Tibial artery (tissue), 4 donors: ENCODE measurements at regions not wholly inside any gene's neighbourhood (a gene's known extent, or its start where the extent isn't known, plus 50 kb on each side); places are given as distances from the start of the nearest gene placed in this dataset.

Experiments
- DNase-seq, 2 donors: peaks; one replicate each; pipeline ENCODE4 v3.0.0-alpha.2; 2019
- H3K27ac ChIP-seq, 2 donors: fragments of 200-600 bp; sonication (generic) in 1 of 2; 1 replicate in 1 of 2; 2 replicates in 1 of 2; pipeline ENCODE4 v1.5.1; 2018 to 2019; ENCODE audit warnings: mild to moderate bottlenecking in 1 of 2
- H3K27me3 ChIP-seq, 2 donors: fragments of 200-600 bp; sonication (generic) in 1 of 2; one replicate each; pipeline versions ENCODE4 v1.5.1 to v1.6.0; 2016 to 2019
- H3K36me3 ChIP-seq, 3 donors: fragments of 200-600 bp; sonication (generic) in 2 of 3; one replicate each; pipeline ENCODE4 v1.5.1; 2016 to 2019; ENCODE audit warnings: mild to moderate bottlenecking in 2 of 3
- H3K4me1 ChIP-seq, 4 donors: fragments of 200-600 bp; sonication (generic) in 2 of 4; 1 replicate in 3 of 4; 2 replicates in 1 of 4; pipeline ENCODE4 v1.5.1; 2016 to 2019
- H3K4me3 ChIP-seq, 2 donors: fragments of 200-600 bp; sonication (generic) in 1 of 2; 1 replicate in 1 of 2; 2 replicates in 1 of 2; pipeline ENCODE4 v1.5.1; 2018 to 2019; ENCODE audit warnings: mild to moderate bottlenecking in 2 of 2
- H3K9me3 ChIP-seq, 3 donors: fragments of 200-600 bp; sonication (generic) in 1 of 3; one replicate each; pipeline ENCODE4 v1.5.1; 2016 to 2019
- CTCF ChIP-seq, 2 experiments: fragments of 200-600 bp in 1 of 2; fragments of 450-650 bp in 1 of 2; IDR thresholded peaks; one replicate each; pipeline ENCODE4 v1.5.1; 2017 to 2019; ENCODE audit warnings: antibody characterized with exemption in 2 of 2, mild to moderate bottlenecking in 1 of 2, moderate library complexity in 1 of 2
- intact Hi-C: fragments of 100-400 bp; cut with DNase I; formaldehyde crosslinking; loops from one replicate; pipeline ENCODE4 v1.15.0; 2023; ENCODE audit warnings: low total_unique reads

GRCh38 chr5:111017731-111018130, 53.8 kb upstream of the TSLP start:
- intact Hi-C loops = no loop called here
- Histone ChIP-seq H3K27ac (no peak overlapping the region), H3K4me1 (no peaks in the 10 kb centered on the region), H3K27me3 (no peaks in the 10 kb centered on the region), H3K36me3 (no peaks in the 10 kb centered on the region), H3K9me3 (no peaks in the 10 kb centered on the region), H3K4me3 (no peak overlapping the region)
- TF ChIP-seq CTCF (IDR thresholded peaks at IDR 0.05) = no peak
- no peak for DNase-seq
